ENCODE measurements at regions not wholly inside any gene's neighbourhood (a gene's known extent, or its start where the extent isn't known, plus 50 kb on each side); places are given as distances from the start of the nearest gene placed in this dataset.

DNA sequence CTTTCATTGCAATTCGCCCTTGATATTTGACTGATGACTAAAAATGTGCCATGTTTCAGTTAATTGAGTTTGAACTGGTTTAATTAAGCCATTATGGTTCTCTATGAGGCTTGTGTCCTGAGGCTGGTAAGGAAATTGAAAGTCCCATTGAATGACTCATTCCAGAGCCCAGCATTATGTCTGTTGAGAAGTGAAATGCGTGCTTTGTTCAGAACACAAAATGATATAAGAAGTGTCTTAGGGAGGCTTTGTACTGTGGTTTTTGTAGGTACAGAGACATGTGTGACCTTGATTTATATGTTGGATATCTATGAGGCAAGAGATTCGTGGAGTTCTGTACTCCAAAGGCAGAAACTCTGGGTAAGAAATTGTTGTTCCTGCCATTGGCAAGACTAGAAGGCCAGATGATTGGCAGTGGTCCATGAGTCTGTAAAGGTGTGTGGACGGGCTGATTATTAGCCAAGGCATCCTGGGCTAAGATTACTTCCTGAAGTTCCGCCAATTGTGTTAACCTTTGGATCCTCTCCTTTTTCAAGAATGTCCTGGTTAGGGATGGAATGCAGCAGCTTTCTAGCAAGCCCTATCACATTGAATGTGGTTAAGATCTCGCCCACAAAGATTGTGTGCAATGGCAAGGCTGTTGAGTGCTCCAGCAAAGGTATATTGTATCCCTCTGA is 103.7 kb downstream of the NPIPB5 start:
- Histone ChIP-seq H3K27ac (no peak overlapping the region), H3K4me3 (no peak overlapping the region), H3K9ac (ENCODE audit: low read depth in 2 of 2, low read length in 2 of 2) (no peak overlapping the region), H3K36me3 (no peaks in the 10 kb centered on the region), H3K4me1 (no peaks in the 10 kb centered on the region), H3K27me3 (no peaks in the 10 kb centered on the region), H3K9me3 (no peaks in the 10 kb centered on the region)
- DNase-seq = peak; percentile 38
- no peak for TF ChIP-seq CTCF (IDR thresholded peaks at IDR 0.05)
- intact Hi-C loops (cut with DNase I) = no loop called here

DNA sequence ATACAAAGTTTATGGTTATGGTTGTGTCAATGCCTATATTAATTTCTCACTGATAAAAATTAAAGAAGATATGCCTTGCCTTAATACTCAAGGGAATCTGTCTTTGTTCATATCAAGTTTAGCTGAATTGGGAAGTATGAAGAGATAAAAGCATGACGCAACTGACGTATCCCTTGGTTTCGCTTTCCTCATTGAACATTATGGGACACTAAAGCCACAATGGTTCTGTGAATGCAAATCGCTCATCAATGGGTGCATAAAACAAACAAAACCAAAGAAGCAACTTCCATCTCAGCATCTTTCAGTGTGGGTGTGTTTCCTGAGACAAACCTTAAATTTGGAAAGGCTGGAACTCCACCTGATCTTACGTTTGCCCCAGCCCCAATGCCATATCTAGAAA is 108.2 kb downstream of the NPIPB5 start:
- Histone ChIP-seq H3K36me3 (no peaks in the 10 kb centered on the region), H3K4me1 (no peaks in the 10 kb centered on the region), H3K27ac (no peak overlapping the region), H3K9ac (ENCODE audit: low read depth in 2 of 2, low read length in 2 of 2) (no peak overlapping the region), H3K27me3 (no peaks in the 10 kb centered on the region), H3K9me3 (no peaks in the 10 kb centered on the region), H3K4me3 (no peak overlapping the region)
- TF ChIP-seq CTCF (IDR thresholded peaks at IDR 0.05) = no peak
- intact Hi-C loops (cut with DNase I) = no loop called here
- no peak for DNase-seq

DNA sequence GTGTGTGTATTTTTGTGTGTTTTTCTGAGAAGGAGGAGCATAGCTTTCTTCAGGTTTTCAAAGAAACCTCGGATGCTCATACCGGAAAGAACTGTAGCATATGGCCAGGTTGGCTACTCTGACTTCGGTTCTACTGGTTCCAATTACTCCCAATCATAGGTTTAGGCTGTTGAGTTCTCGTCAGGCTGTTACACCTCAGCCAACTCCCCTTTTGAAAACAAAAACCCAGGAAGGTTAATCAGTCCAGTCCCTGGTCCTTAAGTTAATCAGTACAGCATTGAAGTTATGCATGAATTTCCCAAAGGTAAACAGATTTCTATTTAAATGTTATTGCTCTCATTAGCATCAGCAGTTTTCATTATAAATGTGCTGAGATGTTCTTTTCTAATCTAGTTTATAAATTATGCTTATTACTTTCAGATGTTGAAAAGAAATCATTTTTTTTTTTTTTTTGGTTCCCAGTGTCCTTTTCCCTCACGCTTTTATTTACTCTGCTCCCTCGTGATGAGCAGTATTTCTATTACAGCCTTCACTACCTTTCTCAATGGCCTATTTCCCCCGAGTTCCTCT is 111.0 kb downstream of the NPIPB5 start:
- Histone ChIP-seq H3K27me3 (no peaks in the 10 kb centered on the region), H3K36me3 (no peaks in the 10 kb centered on the region), H3K9ac (ENCODE audit: low read depth in 2 of 2, low read length in 2 of 2) (no peak overlapping the region), H3K4me3 (no peak overlapping the region), H3K4me1 (no peaks in the 10 kb centered on the region), H3K27ac (no peak overlapping the region), H3K9me3 (no peaks in the 10 kb centered on the region)
- no peak for DNase-seq
- intact Hi-C loops (cut with DNase I) = no loop called here
- TF ChIP-seq CTCF (IDR thresholded peaks at IDR 0.05) = no peak

- Histone ChIP-seq H3K36me3 (no peaks in the 10 kb centered on the region), H3K9me3 (no peaks in the 10 kb centered on the region), H3K27me3 (no peaks in the 10 kb centered on the region), H3K4me1 (no peaks in the 10 kb centered on the region), H3K9ac (ENCODE audit: low read depth in 2 of 2, low read length in 2 of 2) (no peak overlapping the region), H3K4me3 (no peak overlapping the region), H3K27ac (no peak overlapping the region)
- no peak for DNase-seq
- intact Hi-C loops (cut with DNase I) = no loop called here
- TF ChIP-seq CTCF (IDR thresholded peaks at IDR 0.05) = no peak
Measured at GRCh38 chr16:22622703-22623102, 112.0 kb downstream of the NPIPB5 start.

GRCh38 chr16:22623351-22623781 is 112.7 kb downstream of the NPIPB5 start:
- H3K27me3 ChIP-seq = no peaks in the 10 kb centered on the region
- H3K9me3 ChIP-seq = no peaks in the 10 kb centered on the region
- H3K4me1 ChIP-seq = no peaks in the 10 kb centered on the region
- DNase-seq = no peak
- no peak for TF ChIP-seq CTCF (IDR thresholded peaks at IDR 0.05)
- H3K27ac ChIP-seq = no peak overlapping the region
- no peaks in the 10 kb centered on the region for H3K36me3 ChIP-seq
- no peak overlapping the region for H3K9ac ChIP-seq (ENCODE audit: low read depth in 2 of 2, low read length in 2 of 2)
- no peak overlapping the region for H3K4me3 ChIP-seq
- intact Hi-C loops (cut with DNase I) = no loop called here
